ENCODE measurements at regions not wholly inside any gene's neighbourhood (a gene's known extent, or its start where the extent isn't known, plus 50 kb on each side); places are given as distances from the start of the nearest gene placed in this dataset.
"Not testable (repeated sequence)": the region's sequence is repeated elsewhere in the genome, so short reads cannot be mapped to it uniquely, and the experiment has no call there.

- TF ChIP-seq, protein P1, sequence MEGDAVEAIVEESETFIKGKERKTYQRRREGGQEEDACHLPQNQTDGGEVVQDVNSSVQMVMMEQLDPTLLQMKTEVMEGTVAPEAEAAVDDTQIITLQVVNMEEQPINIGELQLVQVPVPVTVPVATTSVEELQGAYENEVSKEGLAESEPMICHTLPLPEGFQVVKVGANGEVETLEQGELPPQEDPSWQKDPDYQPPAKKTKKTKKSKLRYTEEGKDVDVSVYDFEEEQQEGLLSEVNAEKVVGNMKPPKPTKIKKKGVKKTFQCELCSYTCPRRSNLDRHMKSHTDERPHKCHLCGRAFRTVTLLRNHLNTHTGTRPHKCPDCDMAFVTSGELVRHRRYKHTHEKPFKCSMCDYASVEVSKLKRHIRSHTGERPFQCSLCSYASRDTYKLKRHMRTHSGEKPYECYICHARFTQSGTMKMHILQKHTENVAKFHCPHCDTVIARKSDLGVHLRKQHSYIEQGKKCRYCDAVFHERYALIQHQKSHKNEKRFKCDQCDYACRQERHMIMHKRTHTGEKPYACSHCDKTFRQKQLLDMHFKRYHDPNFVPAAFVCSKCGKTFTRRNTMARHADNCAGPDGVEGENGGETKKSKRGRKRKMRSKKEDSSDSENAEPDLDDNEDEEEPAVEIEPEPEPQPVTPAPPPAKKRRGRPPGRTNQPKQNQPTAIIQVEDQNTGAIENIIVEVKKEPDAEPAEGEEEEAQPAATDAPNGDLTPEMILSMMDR (conservative IDR thresholded peaks at IDR 0.05; ENCODE audit: low read depth, low read length) = not testable (repeated sequence)
- not testable (repeated sequence) for TF ChIP-seq POLR2A, BHLHE40, MAFK (IDR thresholded peaks at IDR 0.05; ENCODE audit: low read depth, low read length)
Observed at GRCh38 chr14:101094916-101095315, 191.4 kb upstream of the RTL1 start.
